OCI-LY7 (cell line): ENCODE measurements at regions not wholly inside any gene's neighbourhood (a gene's known extent, or its start where the extent isn't known, plus 50 kb on each side); places are given as distances from the start of the nearest gene placed in this dataset.

Experiments
- BruUV-seq: library from RNA; stranded (reverse); fragments of 400-500 nt; replicated peaks from 2 replicates; lab custom pipeline; 2021; lab: Mats Ljungman, UMichigan
- CTCF ChIA-PET: fragments of 300-600 bp; sonication (Branson Sonifier 250); formaldehyde crosslinking; loops from one replicate; lab custom pipeline; 2022; ENCODE audit warnings: antibody characterized with exemption; ENCODE audit not compliant: unreplicated experiment; lab: Charles Lee
- POLR2A ChIA-PET: fragments of 300-600 bp; sonication (Branson Sonifier 250); formaldehyde crosslinking; loops from one replicate; lab custom pipeline; 2022; ENCODE audit warnings: antibody characterized with exemption; lab: Charles Lee
- DNase-seq: peaks from one replicate; pipeline ENCODE4 v3.0.0-alpha.2; 2015; ENCODE audit warnings: low spot score
- H2AFZ ChIP-seq: fragments of 200-600 bp; sonication (generic), shearing (Covaris generic); 2 replicates; pipeline ENCODE4 v1.6.1; 2014; ENCODE audit warnings: mild to moderate bottlenecking, antibody characterized with exemption, low read length, moderate library complexity
- H3K27ac ChIP-seq: fragments of 200-600 bp; sonication (generic); 2 replicates; pipeline ENCODE4 v1.5.1; 2014; ENCODE audit warnings: mixed run types, low read depth, mild to moderate bottlenecking, moderate library complexity, low read length, inconsistent platforms; ENCODE audit not compliant: poor library complexity, severe bottlenecking
- H3K36me3 ChIP-seq: fragments of 200-600 bp; sonication (generic); 2 replicates; pipeline ENCODE4 v1.6.1; 2014; ENCODE audit warnings: mild to moderate bottlenecking, antibody characterized with exemption, low read length, moderate library complexity, mixed read lengths; ENCODE audit not compliant: insufficient read depth
- H3K4me1 ChIP-seq: fragments of 200-600 bp; sonication (generic); 2 replicates; pipeline ENCODE4 v1.5.1; 2014; ENCODE audit warnings: mild to moderate bottlenecking, low read length; ENCODE audit not compliant: insufficient read depth, poor library complexity, severe bottlenecking
- H3K4me2 ChIP-seq: fragments of 200-600 bp; sonication (generic); 2 replicates; pipeline ENCODE4 v1.6.1; 2014; ENCODE audit warnings: mild to moderate bottlenecking, low read length
- H3K4me3 ChIP-seq: fragments of 200-600 bp; sonication (generic); 2 replicates; pipeline ENCODE4 v1.5.1; 2014; ENCODE audit warnings: mild to moderate bottlenecking, low read depth, low read length; ENCODE audit not compliant: poor library complexity, severe bottlenecking
- H3K79me2 ChIP-seq: fragments of 200-600 bp; sonication (generic); 2 replicates; pipeline ENCODE4 v1.6.1; 2016; ENCODE audit warnings: low read depth, mild to moderate bottlenecking, low read length, moderate library complexity, mixed read lengths; ENCODE audit not compliant: insufficient read depth
- H3K9me2 ChIP-seq: fragments of 200-600 bp; sonication (generic); 2 replicates; pipeline ENCODE4 v1.6.1; 2016; ENCODE audit warnings: mild to moderate bottlenecking, low read length, mixed read lengths; ENCODE audit not compliant: insufficient read depth
- H3K9me3 ChIP-seq: fragments of 200-600 bp; sonication (generic); 2 replicates; pipeline ENCODE4 v1.6.1; 2014; ENCODE audit warnings: mild to moderate bottlenecking, mixed run types, low read length, mixed read lengths
- H4K20me1 ChIP-seq: fragments of 200-600 bp; sonication (generic); 2 replicates; pipeline ENCODE4 v1.6.1; 2014; ENCODE audit warnings: mild to moderate bottlenecking, antibody characterized with exemption, low read length, moderate library complexity, mixed read lengths; ENCODE audit not compliant: insufficient read depth
- EZH2phosphoT487 ChIP-seq: fragments of 200-600 bp; sonication (generic); IDR thresholded peaks from 2 replicates; pipeline ENCODE4 v1.6.1; 2018; ENCODE audit warnings: low read depth, borderline replicate concordance, mild to moderate bottlenecking, mixed run types, antibody characterized with exemption, low read length, moderate library complexity, mixed read lengths
- intact Hi-C: fragments of 100-400 bp; cut with micrococcal nuclease; formaldehyde crosslinking; loops from one replicate; pipeline ENCODE4 v1.10.0; 2022; ENCODE audit not compliant: unreplicated experiment
- TF ChIP-seq, protein P1 (sequence below): fragments of 200-600 bp; sonication (generic); conservative IDR thresholded peaks from 2 replicates; pipeline ENCODE4 v1.5.1; 2014; ENCODE audit warnings: mild to moderate bottlenecking, antibody characterized with exemption, low read length, moderate library complexity, mixed read lengths

DNA sequence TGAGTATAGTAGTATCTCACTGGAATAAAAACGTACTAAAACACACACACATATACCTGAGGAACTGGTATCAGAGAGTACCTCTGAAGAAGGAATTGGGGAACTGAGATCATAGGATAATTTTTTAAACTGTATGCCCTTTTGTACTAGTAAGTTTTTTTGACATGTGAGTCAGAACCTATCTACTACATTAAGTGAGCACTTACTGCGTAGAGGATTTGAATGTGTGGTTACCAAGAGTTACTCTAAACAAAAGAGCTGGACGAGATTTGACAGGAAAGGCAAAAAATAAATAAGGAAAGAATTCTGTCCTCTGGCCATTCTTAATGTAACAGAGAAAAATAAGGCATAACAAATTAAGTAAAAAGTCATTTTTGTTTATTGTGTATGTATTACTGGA, 546.5 kb upstream of the FAT1 start:
- ChIA-PET POLR2A (interaction anchor here (0.5 to 0.6 kb wide), 2 partner anchors 34 to 277 kb away, joined by 3 to 4 read pairs; no protein-coding TSS in a partner anchor), CTCF (no interaction called here)
- TF ChIP-seq, protein P1, sequence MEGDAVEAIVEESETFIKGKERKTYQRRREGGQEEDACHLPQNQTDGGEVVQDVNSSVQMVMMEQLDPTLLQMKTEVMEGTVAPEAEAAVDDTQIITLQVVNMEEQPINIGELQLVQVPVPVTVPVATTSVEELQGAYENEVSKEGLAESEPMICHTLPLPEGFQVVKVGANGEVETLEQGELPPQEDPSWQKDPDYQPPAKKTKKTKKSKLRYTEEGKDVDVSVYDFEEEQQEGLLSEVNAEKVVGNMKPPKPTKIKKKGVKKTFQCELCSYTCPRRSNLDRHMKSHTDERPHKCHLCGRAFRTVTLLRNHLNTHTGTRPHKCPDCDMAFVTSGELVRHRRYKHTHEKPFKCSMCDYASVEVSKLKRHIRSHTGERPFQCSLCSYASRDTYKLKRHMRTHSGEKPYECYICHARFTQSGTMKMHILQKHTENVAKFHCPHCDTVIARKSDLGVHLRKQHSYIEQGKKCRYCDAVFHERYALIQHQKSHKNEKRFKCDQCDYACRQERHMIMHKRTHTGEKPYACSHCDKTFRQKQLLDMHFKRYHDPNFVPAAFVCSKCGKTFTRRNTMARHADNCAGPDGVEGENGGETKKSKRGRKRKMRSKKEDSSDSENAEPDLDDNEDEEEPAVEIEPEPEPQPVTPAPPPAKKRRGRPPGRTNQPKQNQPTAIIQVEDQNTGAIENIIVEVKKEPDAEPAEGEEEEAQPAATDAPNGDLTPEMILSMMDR: no peak
- TF ChIP-seq EZH2phosphoT487: no peak
- H3K4me2 ChIP-seq: no peak overlapping the region
- no peaks in the 10 kb centered on the region for H3K9me3 ChIP-seq
- no peaks in the 10 kb centered on the region for H3K9me2 ChIP-seq
- no peak overlapping the region for H2AFZ ChIP-seq
- no peaks in the 10 kb centered on the region for H3K36me3 ChIP-seq
- no peak for DNase-seq
- no peaks in the 10 kb centered on the region for H3K79me2 ChIP-seq
- H3K27ac ChIP-seq: no peak overlapping the region
- intact Hi-C loops: no loop called here
- no TSS peak for BruUV-seq
- no peaks in the 10 kb centered on the region for H3K4me1 ChIP-seq
- H4K20me1 ChIP-seq: no peaks in the 10 kb centered on the region
- no peak overlapping the region for H3K4me3 ChIP-seq

DNA sequence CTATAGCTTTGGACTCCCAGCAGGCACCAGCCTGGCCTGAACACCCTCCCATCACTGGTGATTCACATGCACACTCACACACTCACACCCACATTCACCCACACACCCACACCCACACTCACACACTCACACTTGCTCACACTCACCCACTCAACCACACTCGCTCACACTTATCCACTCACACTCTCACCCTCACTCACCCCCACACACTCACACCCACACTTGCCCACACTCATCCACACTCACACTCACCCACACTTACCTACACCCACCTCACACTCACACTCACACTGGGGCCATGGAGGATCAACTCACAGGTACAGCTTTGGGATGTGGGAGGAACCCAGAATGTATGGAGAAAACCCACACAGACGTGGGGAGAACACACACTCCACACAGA, 548.2 kb upstream of the FAT1 start:
- intact Hi-C loops: no loop called here

DNA sequence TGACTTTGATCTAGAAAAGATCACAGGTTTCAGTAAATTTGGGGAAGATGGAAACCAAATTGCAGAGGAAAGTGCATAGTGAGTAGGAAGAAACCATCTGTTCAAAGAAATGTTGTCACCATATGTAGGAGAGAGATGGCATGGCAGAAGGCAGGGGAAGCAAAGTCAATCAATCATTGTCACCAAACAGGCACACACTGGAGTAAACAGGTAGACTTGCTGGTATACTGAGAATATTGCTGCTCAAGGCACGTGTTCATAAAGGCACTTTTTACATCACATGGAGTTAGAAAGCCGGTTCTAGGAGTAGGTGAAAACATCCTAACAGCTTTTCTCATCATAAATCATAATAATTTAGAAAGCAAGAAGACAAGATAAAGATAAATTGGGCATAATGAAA, 550.5 kb upstream of the FAT1 start:
- BruUV-seq: no TSS peak
- CTCF ChIA-PET: no interaction called here
- no peak for DNase-seq
- Histone ChIP-seq H3K4me3 (no peak overlapping the region), H3K4me2 (no peak overlapping the region), H2AFZ (no peak overlapping the region), H3K36me3 (no peaks in the 10 kb centered on the region), H3K9me2 (no peaks in the 10 kb centered on the region), H4K20me1 (no peaks in the 10 kb centered on the region), H3K27ac (no peak overlapping the region), H3K9me3 (no peaks in the 10 kb centered on the region), H3K4me1 (no peaks in the 10 kb centered on the region), H3K79me2 (no peaks in the 10 kb centered on the region)
- POLR2A ChIA-PET: no interaction called here
- intact Hi-C loops: no loop called here
- TF ChIP-seq, protein P1: no peak
- no peak for TF ChIP-seq EZH2phosphoT487

More for the DNA sequence above, 548.2 kb upstream of the FAT1 start:
- BruUV-seq: no TSS peak
- Histone ChIP-seq H4K20me1 (no peaks in the 10 kb centered on the region), H3K36me3 (no peaks in the 10 kb centered on the region), H3K9me2 (no peaks in the 10 kb centered on the region), H3K4me2 (no peak overlapping the region), H3K4me3 (no peak overlapping the region), H2AFZ (no peak overlapping the region), H3K79me2 (no peaks in the 10 kb centered on the region), H3K9me3 (no peaks in the 10 kb centered on the region), H3K4me1 (no peaks in the 10 kb centered on the region), H3K27ac (no peak overlapping the region)
- no peak for DNase-seq
- CTCF ChIA-PET: no interaction called here
- no peak for TF ChIP-seq EZH2phosphoT487
- TF ChIP-seq, protein P1: no peak
- POLR2A ChIA-PET: no interaction called here
